Mesothelial cell of epicardium (in vitro differentiated cells): ENCODE measurements at regions not wholly inside any gene's neighbourhood (a gene's known extent, or its start where the extent isn't known, plus 50 kb on each side); places are given as distances from the start of the nearest gene placed in this dataset.
A peak's percentile ranks its signal among the peaks of the same experiment; 100 is the strongest.

ENCODE experiments used
- DNase-seq, 2 experiments: peaks; one replicate each; pipeline ENCODE4 v3.0.0; 2021; ENCODE audit warnings: low spot score in 2 of 2; ENCODE audit not compliant: unreplicated experiment in 2 of 2
- H3K27ac Mint-ChIP-seq: 2 replicates; pipeline ENCODE4 v1.8.0; 2021; ENCODE audit warnings: mixed read lengths
- H3K27me3 Mint-ChIP-seq: 2 replicates; pipeline ENCODE4 v1.8.0; 2021; ENCODE audit warnings: low read depth, mixed read lengths
- H3K36me3 Mint-ChIP-seq: 2 replicates; pipeline ENCODE4 v1.8.0; 2021; ENCODE audit warnings: mixed read lengths
- H3K4me1 Mint-ChIP-seq: 2 replicates; pipeline ENCODE4 v1.8.0; 2021; ENCODE audit warnings: mixed read lengths
- H3K4me3 Mint-ChIP-seq: 2 replicates; pipeline ENCODE4 v1.8.0; 2021; ENCODE audit warnings: mild to moderate bottlenecking, moderate library complexity, mixed read lengths
- H3K9me3 Mint-ChIP-seq: 2 replicates; pipeline ENCODE4 v1.8.0; 2021; ENCODE audit warnings: mixed read lengths
- CTCF ChIP-seq: fragments of 200-600 bp; sonication (generic); IDR thresholded peaks from one replicate; pipeline ENCODE4 v1.5.0; 2021; ENCODE audit warnings: antibody characterized with exemption; ENCODE audit not compliant: unreplicated experiment

- Mint-ChIP-seq H3K27ac (no peak overlapping the region), H3K36me3 (no peaks in the 10 kb centered on the region), H3K9me3 (peaks cover 9% of the 10 kb centered on the region), H3K4me3 (no peak overlapping the region), H3K27me3 (no peaks in the 10 kb centered on the region), H3K4me1 (peaks cover 22% of the 10 kb centered on the region)
- no peak for TF ChIP-seq CTCF
- no peak for DNase-seq
These were observed 116.7 kb upstream of the EGLN3 start for GRCh38 chr14:34067587-34067986.

- no peak overlapping the region for H3K27ac Mint-ChIP-seq
- H3K4me3 Mint-ChIP-seq = no peak overlapping the region
- TF ChIP-seq CTCF = no peak
- H3K36me3 Mint-ChIP-seq = no peaks in the 10 kb centered on the region
- H3K9me3 Mint-ChIP-seq = peaks cover 3% of the 10 kb centered on the region
- DNase-seq = no peak
- peaks cover 24% of the 10 kb centered on the region for H3K4me1 Mint-ChIP-seq
- H3K27me3 Mint-ChIP-seq = no peaks in the 10 kb centered on the region
These were observed 115.0 kb upstream of the EGLN3 start for GRCh38 chr14:34065690-34066391.

- peaks cover 3% of the 10 kb centered on the region for H3K9me3 Mint-ChIP-seq
- no peak overlapping the region for H3K27ac Mint-ChIP-seq
- no peaks in the 10 kb centered on the region for H3K36me3 Mint-ChIP-seq
- H3K4me3 Mint-ChIP-seq = no peak overlapping the region
- TF ChIP-seq CTCF = no peak
- H3K27me3 Mint-ChIP-seq = no peaks in the 10 kb centered on the region
- peaks cover 27% of the 10 kb centered on the region for H3K4me1 Mint-ChIP-seq
- no peak for DNase-seq
These were observed 114.4 kb upstream of the EGLN3 start for GRCh38 chr14:34065236-34065635.

- Mint-ChIP-seq H3K27ac (no peak overlapping the region), H3K36me3 (no peaks in the 10 kb centered on the region), H3K27me3 (no peaks in the 10 kb centered on the region), H3K9me3 (peaks cover 3% of the 10 kb centered on the region), H3K4me1 (peaks cover 21% of the 10 kb centered on the region), H3K4me3 (no peak overlapping the region)
- no peak for TF ChIP-seq CTCF
- DNase-seq = no peak
These were observed 113.5 kb upstream of the EGLN3 start for GRCh38 chr14:34064349-34064748.

- H3K9me3 Mint-ChIP-seq = peaks cover 3% of the 10 kb centered on the region
- no peak for DNase-seq
- no peaks in the 10 kb centered on the region for H3K27me3 Mint-ChIP-seq
- no peaks in the 10 kb centered on the region for H3K36me3 Mint-ChIP-seq
- peak overlapping the region; percentile 66 for H3K27ac Mint-ChIP-seq
- peaks cover 22% of the 10 kb centered on the region for H3K4me1 Mint-ChIP-seq
- H3K4me3 Mint-ChIP-seq = no peak overlapping the region
- no peak for TF ChIP-seq CTCF
These were observed 112.7 kb upstream of the EGLN3 start for GRCh38 chr14:34063470-34064164.
